T-helper 1 cell treated with Interleukin-12 subunit alpha and Interleukin-12 subunit beta and Interleukin-4 antibody, amounts not matched to agents 30 μg/mL and 1 μg/mL, for 36 hours (primary cell): ENCODE measurements at regions not wholly inside any gene's neighbourhood (a gene's known extent, or its start where the extent isn't known, plus 50 kb on each side); places are given as distances from the start of the nearest gene placed in this dataset.

ENCODE experiments used
- H3K27ac Mint-ChIP-seq: one replicate; pipeline ENCODE4 v1.8.0; 2021; ENCODE audit warnings: mild to moderate bottlenecking, mixed read lengths
- H3K27me3 Mint-ChIP-seq: one replicate; pipeline ENCODE4 v1.8.0; 2021; ENCODE audit warnings: low read depth, mixed read lengths
- H3K36me3 Mint-ChIP-seq: one replicate; pipeline ENCODE4 v1.8.0; 2021; ENCODE audit warnings: low read depth, mixed read lengths
- H3K4me1 Mint-ChIP-seq: one replicate; pipeline ENCODE4 v1.8.0; 2021; ENCODE audit warnings: low read depth, mixed read lengths
- H3K4me3 Mint-ChIP-seq: one replicate; pipeline ENCODE4 v1.8.0; 2021; ENCODE audit warnings: mild to moderate bottlenecking, moderate library complexity, mixed read lengths
- H3K9me3 Mint-ChIP-seq: one replicate; pipeline ENCODE4 v1.8.0; 2021; ENCODE audit warnings: mixed read lengths

DNA sequence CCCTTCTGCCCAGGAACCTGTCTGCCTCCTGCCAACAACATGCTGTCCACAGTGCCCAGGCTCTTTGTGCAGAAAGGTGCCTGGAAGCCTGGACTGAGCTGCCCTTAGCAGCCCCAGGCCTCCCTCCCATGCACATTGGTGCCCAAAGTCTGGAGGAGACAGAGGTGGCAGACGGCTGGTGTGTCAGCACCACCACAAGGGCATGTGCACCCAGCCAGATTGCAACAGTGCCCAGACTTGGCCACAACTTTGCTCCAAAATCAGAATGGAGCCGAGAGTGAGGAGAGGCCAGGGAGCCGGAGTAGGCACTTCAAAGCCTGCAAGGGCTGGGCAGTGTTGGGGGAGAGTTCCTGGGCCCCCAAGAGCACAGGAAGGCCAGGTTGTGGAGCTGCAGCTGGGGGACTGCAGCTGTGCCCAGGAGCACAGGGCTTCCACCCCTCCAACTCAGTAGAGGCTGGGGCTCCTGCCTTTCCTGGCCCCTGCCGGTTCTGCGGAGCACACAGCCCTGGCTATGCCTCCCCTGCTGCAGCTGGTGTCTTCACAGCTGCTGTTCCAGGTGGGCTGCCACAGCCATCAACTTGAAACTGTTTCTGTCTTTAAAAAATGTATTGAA lies 1255.8 kb downstream of the SLITRK5 start:
- H3K36me3 Mint-ChIP-seq, result no peaks in the 10 kb centered on the region
- no peaks in the 10 kb centered on the region for H3K9me3 Mint-ChIP-seq
- H3K4me1 Mint-ChIP-seq, result no peaks in the 10 kb centered on the region
- H3K4me3 Mint-ChIP-seq, result no peak overlapping the region
- H3K27me3 Mint-ChIP-seq, result no peaks in the 10 kb centered on the region
- no peak overlapping the region for H3K27ac Mint-ChIP-seq

- peak overlapping the region; percentile 21 for H3K4me3 Mint-ChIP-seq
- no peaks in the 10 kb centered on the region for H3K4me1 Mint-ChIP-seq
- H3K36me3 Mint-ChIP-seq, result no peaks in the 10 kb centered on the region
- peaks cover 3% of the 10 kb centered on the region for H3K9me3 Mint-ChIP-seq
- H3K27me3 Mint-ChIP-seq, result no peaks in the 10 kb centered on the region
- H3K27ac Mint-ChIP-seq, result no peak overlapping the region
These were observed 1261.8 kb downstream of the SLITRK5 start for GRCh38 chr13:88932950-88933349.

DNA sequence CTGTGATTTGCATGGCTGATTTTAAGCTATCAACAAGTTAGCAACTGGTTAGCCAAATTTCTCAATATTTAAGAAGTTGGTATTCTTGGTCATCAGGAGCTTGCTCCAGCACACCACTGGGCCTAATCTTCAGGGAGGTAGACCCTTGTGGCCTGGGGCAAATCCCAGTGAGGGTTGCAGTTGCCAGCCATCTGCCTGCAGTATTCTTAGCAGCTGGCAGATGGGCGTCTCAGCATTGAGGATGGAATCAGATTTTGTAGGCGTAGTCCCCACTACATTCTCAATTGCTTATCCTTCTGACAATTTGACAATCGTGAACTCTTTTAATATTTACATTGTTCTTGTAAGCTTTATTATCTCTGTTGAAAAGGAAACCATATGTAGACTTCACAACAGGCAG lies 1266.2 kb downstream of the SLITRK5 start:
- Mint-ChIP-seq H3K4me3 (no peak overlapping the region), H3K4me1 (no peaks in the 10 kb centered on the region), H3K27me3 (no peaks in the 10 kb centered on the region), H3K9me3 (no peaks in the 10 kb centered on the region), H3K36me3 (no peaks in the 10 kb centered on the region), H3K27ac (no peak overlapping the region)

DNA sequence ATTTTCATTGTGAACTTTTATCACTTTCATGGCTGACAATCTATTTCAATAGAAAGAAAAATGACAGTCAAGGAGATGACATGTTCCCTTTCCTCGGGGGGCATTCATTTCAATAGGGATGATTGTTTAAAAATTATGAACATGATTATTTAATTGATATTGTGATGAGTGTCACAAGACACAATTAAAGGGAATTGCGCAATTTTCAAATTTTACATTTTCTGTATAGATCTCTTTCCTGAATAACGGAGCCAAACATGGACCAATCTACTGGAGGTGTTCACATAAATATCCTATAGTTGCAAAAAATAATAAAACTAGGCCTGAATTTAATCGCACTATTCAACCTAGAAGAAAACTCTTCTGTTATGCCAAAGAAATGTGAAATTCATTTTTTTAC lies 1274.6 kb downstream of the SLITRK5 start:
- Mint-ChIP-seq H3K27ac (no peak overlapping the region), H3K4me3 (no peak overlapping the region), H3K9me3 (no peaks in the 10 kb centered on the region), H3K27me3 (no peaks in the 10 kb centered on the region), H3K36me3 (no peaks in the 10 kb centered on the region), H3K4me1 (no peaks in the 10 kb centered on the region)

- no peaks in the 10 kb centered on the region for H3K4me1 Mint-ChIP-seq
- H3K27me3 Mint-ChIP-seq, result no peaks in the 10 kb centered on the region
- no peak overlapping the region for H3K27ac Mint-ChIP-seq
- no peak overlapping the region for H3K4me3 Mint-ChIP-seq
- no peaks in the 10 kb centered on the region for H3K36me3 Mint-ChIP-seq
- H3K9me3 Mint-ChIP-seq, result no peaks in the 10 kb centered on the region
These were observed 1277.3 kb downstream of the SLITRK5 start for GRCh38 chr13:88948501-88948900.

DNA sequence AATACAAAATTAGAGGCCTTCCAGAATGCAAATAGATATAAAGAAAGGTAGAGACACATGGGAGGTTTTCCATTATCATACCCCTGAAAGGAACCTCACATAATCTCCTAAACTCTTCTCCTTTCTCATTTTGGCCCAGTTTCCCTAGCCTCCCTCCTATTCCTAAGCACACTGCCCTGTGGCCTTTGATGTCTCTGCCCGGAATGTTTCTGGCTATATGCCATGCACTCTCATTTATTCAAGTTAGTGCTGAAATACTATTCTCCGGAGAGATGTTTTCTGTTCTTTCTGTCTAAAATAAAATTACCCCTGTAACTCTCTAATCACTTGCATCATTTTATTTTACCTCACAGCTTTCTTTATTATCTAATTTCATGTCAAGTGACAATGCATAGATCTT lies 1287.7 kb downstream of the SLITRK5 start:
- Mint-ChIP-seq H3K27ac (no peak overlapping the region), H3K27me3 (no peaks in the 10 kb centered on the region), H3K36me3 (no peaks in the 10 kb centered on the region), H3K4me3 (no peak overlapping the region), H3K9me3 (peaks cover 3% of the 10 kb centered on the region), H3K4me1 (no peaks in the 10 kb centered on the region)

DNA sequence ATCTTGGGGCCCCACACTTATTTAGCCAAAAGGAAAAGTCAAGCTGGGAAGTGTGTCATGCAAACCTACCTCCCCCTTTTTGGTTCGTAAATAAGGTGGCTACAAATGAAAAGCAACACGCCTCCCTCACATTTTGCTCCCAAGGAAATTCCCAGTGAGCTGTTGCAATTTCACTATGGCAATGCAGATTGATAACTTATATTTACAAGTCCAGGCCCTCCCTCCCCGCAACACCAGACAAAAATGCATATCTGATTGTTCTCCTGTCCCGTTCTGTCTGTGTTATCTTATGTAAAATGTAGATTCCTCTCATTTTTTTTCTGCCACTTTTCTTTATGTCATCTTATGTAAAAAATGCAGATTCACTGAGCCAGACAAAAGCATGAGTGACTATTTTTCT lies 1305.3 kb downstream of the SLITRK5 start:
- Mint-ChIP-seq H3K27ac (no peak overlapping the region), H3K36me3 (no peaks in the 10 kb centered on the region), H3K9me3 (no peaks in the 10 kb centered on the region), H3K4me1 (no peaks in the 10 kb centered on the region), H3K4me3 (no peak overlapping the region), H3K27me3 (no peaks in the 10 kb centered on the region)

GRCh38 chr13:88978607-88979006 lies 1307.4 kb downstream of the SLITRK5 start:
- no peak overlapping the region for H3K4me3 Mint-ChIP-seq
- no peaks in the 10 kb centered on the region for H3K36me3 Mint-ChIP-seq
- H3K27ac Mint-ChIP-seq, result no peak overlapping the region
- no peaks in the 10 kb centered on the region for H3K4me1 Mint-ChIP-seq
- H3K27me3 Mint-ChIP-seq, result no peaks in the 10 kb centered on the region
- H3K9me3 Mint-ChIP-seq, result no peaks in the 10 kb centered on the region

DNA sequence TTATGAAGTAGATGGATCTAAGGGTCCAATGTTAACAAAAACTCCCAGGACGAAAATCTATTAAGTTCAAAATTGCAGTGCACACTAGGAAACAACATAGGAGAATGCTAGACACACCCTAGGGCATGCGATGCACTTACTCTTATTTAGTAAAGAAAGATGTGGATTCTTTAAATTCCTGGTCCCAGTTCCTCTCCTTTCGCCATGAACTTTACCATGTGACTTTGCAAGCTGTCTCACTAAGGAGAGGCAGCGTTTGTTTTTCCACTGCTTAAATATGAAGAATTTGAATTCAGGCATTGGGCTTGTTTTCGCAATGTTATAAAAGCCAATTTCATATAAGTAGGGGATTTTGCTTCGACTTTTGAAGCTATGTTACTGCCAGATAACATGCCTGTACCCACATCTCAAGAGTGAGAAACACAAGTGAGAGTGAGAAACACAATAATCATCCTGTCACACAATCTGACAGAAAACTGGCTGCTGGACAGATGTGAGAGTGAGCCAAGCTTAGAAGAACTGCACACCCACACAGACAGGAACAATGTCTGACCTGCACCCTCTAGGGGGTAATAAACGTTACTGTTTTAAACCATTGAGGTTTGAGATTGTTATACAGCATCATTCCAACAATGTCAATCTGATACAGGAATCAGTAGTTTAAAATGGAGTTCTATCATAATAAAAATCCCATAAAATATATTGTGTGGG lies 1308.4 kb downstream of the SLITRK5 start:
- no peak overlapping the region for H3K27ac Mint-ChIP-seq
- H3K9me3 Mint-ChIP-seq, result no peaks in the 10 kb centered on the region
- H3K27me3 Mint-ChIP-seq, result no peaks in the 10 kb centered on the region
- no peaks in the 10 kb centered on the region for H3K36me3 Mint-ChIP-seq
- no peaks in the 10 kb centered on the region for H3K4me1 Mint-ChIP-seq
- no peak overlapping the region for H3K4me3 Mint-ChIP-seq

- no peak overlapping the region for H3K4me3 Mint-ChIP-seq
These were observed 1332.5 kb downstream of the SLITRK5 start for GRCh38 chr13:89003656-89004055.

DNA sequence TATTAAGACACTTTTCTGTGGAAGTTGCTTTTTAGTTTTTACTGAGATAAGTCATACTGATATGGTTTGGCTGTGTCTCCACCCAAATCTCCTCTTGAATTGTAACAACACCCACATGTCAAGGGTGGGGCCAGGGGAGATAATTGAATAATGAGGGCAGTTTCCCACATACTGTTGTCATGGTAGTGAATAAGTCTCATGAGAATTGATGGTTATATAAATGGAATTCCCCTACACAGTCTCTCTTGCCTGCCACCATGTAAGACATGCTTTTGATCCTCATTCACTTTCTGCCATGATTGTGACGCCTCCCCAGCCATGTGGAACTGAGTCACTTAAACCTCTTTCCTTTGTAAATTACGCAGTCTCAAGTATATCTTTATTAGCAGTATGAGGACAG lies 1340.4 kb downstream of the SLITRK5 start:
- H3K4me3 Mint-ChIP-seq, result no peak overlapping the region
- no peaks in the 10 kb centered on the region for H3K27me3 Mint-ChIP-seq
- no peaks in the 10 kb centered on the region for H3K4me1 Mint-ChIP-seq
- no peaks in the 10 kb centered on the region for H3K36me3 Mint-ChIP-seq
- H3K9me3 Mint-ChIP-seq, result peaks cover 12% of the 10 kb centered on the region
- H3K27ac Mint-ChIP-seq, result no peak overlapping the region

More at GRCh38 chr13:89003656-89004055, 1332.5 kb downstream of the SLITRK5 start:
- no peaks in the 10 kb centered on the region for H3K36me3 Mint-ChIP-seq
- peaks cover 6% of the 10 kb centered on the region for H3K9me3 Mint-ChIP-seq
- no peaks in the 10 kb centered on the region for H3K27me3 Mint-ChIP-seq
- H3K27ac Mint-ChIP-seq, result no peak overlapping the region
- H3K4me1 Mint-ChIP-seq, result no peaks in the 10 kb centered on the region

DNA sequence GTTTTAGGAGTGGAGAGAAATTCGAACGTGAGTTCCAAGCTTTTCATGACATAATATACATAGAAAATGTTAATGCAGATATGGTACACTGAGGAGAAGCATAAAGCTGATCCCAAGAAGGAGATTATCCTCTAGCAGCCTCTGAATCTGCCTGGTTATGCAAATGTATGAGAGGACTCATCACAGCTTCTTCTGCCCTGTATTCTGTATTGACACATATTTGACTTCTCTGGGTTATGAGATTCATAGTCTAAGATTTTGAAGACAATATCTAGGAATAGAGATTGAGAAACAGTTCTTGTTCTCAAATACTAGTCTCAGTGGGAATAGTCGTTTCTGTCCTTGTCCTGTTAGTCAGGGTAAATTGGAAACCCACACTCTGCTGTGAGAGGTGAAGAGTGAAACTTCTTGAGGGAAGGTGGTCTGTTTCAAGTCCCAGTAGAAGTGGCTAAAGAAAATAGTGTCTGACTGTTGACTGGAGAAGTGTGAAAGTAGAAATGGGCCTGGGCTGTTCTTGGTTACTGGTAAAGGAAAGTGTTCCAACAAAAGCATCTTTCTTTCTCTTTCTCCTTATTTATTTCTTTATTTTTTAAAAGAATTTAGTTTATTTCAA lies 1356.6 kb downstream of the SLITRK5 start:
- no peak overlapping the region for H3K27ac Mint-ChIP-seq
- no peaks in the 10 kb centered on the region for H3K36me3 Mint-ChIP-seq
- H3K4me3 Mint-ChIP-seq, result no peak overlapping the region
- H3K27me3 Mint-ChIP-seq, result no peaks in the 10 kb centered on the region
- H3K9me3 Mint-ChIP-seq, result peaks cover 41% of the 10 kb centered on the region
- H3K4me1 Mint-ChIP-seq, result no peaks in the 10 kb centered on the region

DNA sequence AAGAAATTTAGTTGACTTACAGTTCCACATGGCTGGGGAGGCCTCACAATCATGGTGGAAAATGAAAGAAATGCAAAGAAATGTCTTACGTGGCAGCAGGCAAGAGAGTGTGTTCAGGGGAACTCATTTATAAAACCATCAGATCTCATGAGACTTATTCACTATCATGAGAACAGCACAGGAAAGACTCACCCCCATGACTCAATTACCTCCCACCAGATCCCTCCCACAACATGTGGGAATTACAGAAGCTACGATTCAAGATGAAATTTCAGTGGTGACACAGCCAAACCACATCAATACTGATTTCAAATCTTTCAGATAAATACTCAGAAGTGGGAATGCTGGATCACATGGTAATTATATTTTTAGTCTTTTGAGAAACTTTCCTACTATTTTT lies 1357.9 kb downstream of the SLITRK5 start:
- Mint-ChIP-seq H3K27me3 (no peaks in the 10 kb centered on the region), H3K27ac (no peak overlapping the region), H3K4me3 (no peak overlapping the region), H3K9me3 (peaks cover 30% of the 10 kb centered on the region), H3K4me1 (no peaks in the 10 kb centered on the region), H3K36me3 (no peaks in the 10 kb centered on the region)

GRCh38 chr13:89034015-89034414 lies 1362.8 kb downstream of the SLITRK5 start:
- Mint-ChIP-seq H3K27me3 (no peaks in the 10 kb centered on the region), H3K9me3 (peaks cover 8% of the 10 kb centered on the region), H3K4me1 (no peaks in the 10 kb centered on the region), H3K4me3 (no peak overlapping the region), H3K27ac (no peak overlapping the region), H3K36me3 (no peaks in the 10 kb centered on the region)

GRCh38 chr13:89052699-89053098 lies 1381.5 kb downstream of the SLITRK5 start:
- Mint-ChIP-seq H3K36me3 (no peaks in the 10 kb centered on the region), H3K4me3 (no peak overlapping the region), H3K4me1 (no peaks in the 10 kb centered on the region), H3K27ac (no peak overlapping the region), H3K9me3 (peaks cover 8% of the 10 kb centered on the region), H3K27me3 (no peaks in the 10 kb centered on the region)
